Testis (tissue), 2 donors: ENCODE measurements at regions not wholly inside any gene's neighbourhood (a gene's known extent, or its start where the extent isn't known, plus 50 kb on each side); places are given as distances from the start of the nearest gene placed in this dataset.

Source experiments
- DNase-seq: peaks from one replicate; pipeline ENCODE4 v3.0.0-alpha.2; 2019
- H3K27ac ChIP-seq, 2 donors: fragments of 200-600 bp; sonication (generic); one replicate each; pipeline ENCODE4 v1.5.1; 2019
- H3K27me3 ChIP-seq: fragments of 200-600 bp; sonication (generic); one replicate; pipeline ENCODE4 v1.5.1; 2019
- H3K36me3 ChIP-seq: fragments of 200-600 bp; sonication (generic); one replicate; pipeline ENCODE4 v1.5.1; 2017; ENCODE audit warnings: low read depth; ENCODE audit errors: missing control alignments
- H3K4me1 ChIP-seq: fragments of 200-600 bp; sonication (generic); one replicate; pipeline ENCODE4 v1.5.1; 2019
- H3K4me3 ChIP-seq, 2 donors: fragments of 200-600 bp; sonication (generic); one replicate each; pipeline ENCODE4 v1.5.1; 2017 to 2019
- H3K9me3 ChIP-seq: fragments of 200-600 bp; sonication (generic); one replicate; pipeline ENCODE4 v1.5.1; 2017
- CTCF ChIP-seq, 3 experiments: fragments of 450-650 bp in 2 of 3; fragments of 200-600 bp in 1 of 3; sonication (generic) in 1 of 3; IDR thresholded peaks; one replicate each; pipeline ENCODE4 v1.5.1; 2016 to 2019; ENCODE audit warnings: antibody characterized with exemption in 3 of 3, mild to moderate bottlenecking in 2 of 3, moderate library complexity in 1 of 3
- POLR2A ChIP-seq: fragments of 450-650 bp; IDR thresholded peaks from one replicate; pipeline ENCODE4 v1.6.1; 2017; ENCODE audit warnings: antibody characterized with exemption, mild to moderate bottlenecking, moderate library complexity
- WGBS, 2 donors: methylation state at CpG; one replicate each; pipeline ENCODE4 v1.1.5; 2018; 5-methylcytosine and 5-hydroxymethylcytosine counted together
- intact Hi-C: fragments of 100-400 bp; cut with DNase I; formaldehyde crosslinking; loops from one replicate; pipeline ENCODE4 v1.15.1; 2023; ENCODE audit warnings: low total_unique reads

- no peaks in the 10 kb centered on the region for H3K4me1 ChIP-seq
- no peak overlapping the region for H3K4me3 ChIP-seq
- H3K27me3 ChIP-seq, result no peaks in the 10 kb centered on the region
- H3K27ac ChIP-seq, result no peak overlapping the region
- WGBS, 2 donors, result 86 to 88% methylated on average over 1 of the region's 1 CpG
- no peak for DNase-seq
- H3K36me3 ChIP-seq, result no peaks in the 10 kb centered on the region
- intact Hi-C loops, result no loop called here
- TF ChIP-seq CTCF (IDR thresholded peaks at IDR 0.05) (no peak), POLR2A (no peak)
- H3K9me3 ChIP-seq, result no peaks in the 10 kb centered on the region
Measured at GRCh38 chr5:148708854-148709253, 54.5 kb upstream of the HTR4 start.

GRCh38 chr5:148711961-148712360 is 57.6 kb upstream of the HTR4 start:
- no peak overlapping the region for H3K27ac ChIP-seq

GRCh38 chr5:148713735-148714508 is 59.6 kb upstream of the HTR4 start:
- intact Hi-C loops, result no loop called here
- Histone ChIP-seq H3K4me1 (no peaks in the 10 kb centered on the region), H3K4me3 (no peak overlapping the region)

More at GRCh38 chr5:148711961-148712360, 57.6 kb upstream of the HTR4 start:
- intact Hi-C loops, result no loop called here
- no peak for DNase-seq
- Histone ChIP-seq H3K9me3 (no peaks in the 10 kb centered on the region), H3K36me3 (no peaks in the 10 kb centered on the region), H3K4me3 (no peak overlapping the region), H3K4me1 (no peaks in the 10 kb centered on the region), H3K27me3 (no peaks in the 10 kb centered on the region)
- TF ChIP-seq CTCF (IDR thresholded peaks at IDR 0.05), result no peak
- no peak for TF ChIP-seq POLR2A
- 50 to 60% methylated on average over 3 of the region's 3 CpGs for WGBS, 2 donors

GRCh38 chr5:148716716-148717115 is 62.4 kb upstream of the HTR4 start:
- no peak overlapping the region for H3K27ac ChIP-seq
- H3K4me1 ChIP-seq, result no peaks in the 10 kb centered on the region
- H3K4me3 ChIP-seq, result no peak overlapping the region
- H3K36me3 ChIP-seq, result no peaks in the 10 kb centered on the region
- DNase-seq, result no peak
- H3K9me3 ChIP-seq, result no peaks in the 10 kb centered on the region
- WGBS, 2 donors, result 78 to 83% methylated on average over 4 of the region's 4 CpGs
- H3K27me3 ChIP-seq, result no peaks in the 10 kb centered on the region
- intact Hi-C loops, result no loop called here
- TF ChIP-seq POLR2A (no peak), CTCF (IDR thresholded peaks at IDR 0.05) (no peak)

More at GRCh38 chr5:148713735-148714508, 59.6 kb upstream of the HTR4 start:
- DNase-seq, result no peak
- H3K27ac ChIP-seq, result no peak overlapping the region
- TF ChIP-seq CTCF (IDR thresholded peaks at IDR 0.05) (no peak), POLR2A (no peak)
- H3K36me3 ChIP-seq, result no peaks in the 10 kb centered on the region
- H3K27me3 ChIP-seq, result no peaks in the 10 kb centered on the region
- no peaks in the 10 kb centered on the region for H3K9me3 ChIP-seq

GRCh38 chr5:148717668-148718067 is 63.3 kb upstream of the HTR4 start:
- Histone ChIP-seq H3K4me3 (no peak overlapping the region), H3K9me3 (no peaks in the 10 kb centered on the region), H3K27ac (no peak overlapping the region), H3K27me3 (no peaks in the 10 kb centered on the region), H3K36me3 (no peaks in the 10 kb centered on the region), H3K4me1 (no peaks in the 10 kb centered on the region)
- WGBS, 2 donors, result 87 to 93% methylated on average over 3 of the region's 3 CpGs
- intact Hi-C loops, result no loop called here
- TF ChIP-seq CTCF (IDR thresholded peaks at IDR 0.05) (no peak), POLR2A (no peak)
- DNase-seq, result no peak
